Glomerular visceral epithelial cell (primary cell): ENCODE measurements at regions not wholly inside any gene's neighbourhood (a gene's known extent, or its start where the extent isn't known, plus 50 kb on each side); places are given as distances from the start of the nearest gene placed in this dataset.
A peak's percentile ranks its signal among the peaks of the same experiment; 100 is the strongest.

ENCODE experiments used
- DNase-seq: peaks from one replicate; pipeline ENCODE4 v3.0.0-alpha.2; 2016; ENCODE audit errors: extremely low spot score

DNA sequence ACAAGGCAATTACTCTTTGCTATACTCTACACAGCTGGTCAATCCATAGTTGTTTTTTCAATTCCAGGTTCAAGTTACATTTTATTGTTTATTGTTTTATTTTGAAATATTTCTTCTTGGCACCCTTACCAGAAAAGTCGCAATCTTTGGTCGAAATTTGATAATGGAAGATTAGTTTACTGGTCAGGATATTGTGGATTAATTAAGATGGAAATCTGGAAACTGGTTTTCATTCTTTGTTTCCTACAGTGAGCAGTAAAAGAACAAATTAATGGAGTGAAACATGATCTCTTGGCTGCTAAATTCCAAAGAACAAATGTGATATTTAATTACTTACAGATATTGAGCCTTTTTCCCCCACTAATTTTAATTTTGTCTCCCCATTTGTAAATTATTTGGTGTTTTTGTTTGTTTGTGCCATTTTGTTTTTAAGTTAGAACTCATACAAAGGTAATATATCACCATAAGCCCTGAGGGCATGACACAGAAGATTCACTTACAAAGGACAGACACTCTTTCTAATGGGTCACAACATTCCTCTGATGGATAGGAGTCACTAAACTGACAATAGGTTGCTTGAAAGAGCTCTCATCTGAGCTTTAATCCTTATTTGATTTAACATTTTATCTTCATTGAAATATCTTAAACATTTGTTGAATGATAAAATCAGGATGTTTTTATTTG is 700.2 kb downstream of the KCNJ2 start:
- no peak for DNase-seq

DNA sequence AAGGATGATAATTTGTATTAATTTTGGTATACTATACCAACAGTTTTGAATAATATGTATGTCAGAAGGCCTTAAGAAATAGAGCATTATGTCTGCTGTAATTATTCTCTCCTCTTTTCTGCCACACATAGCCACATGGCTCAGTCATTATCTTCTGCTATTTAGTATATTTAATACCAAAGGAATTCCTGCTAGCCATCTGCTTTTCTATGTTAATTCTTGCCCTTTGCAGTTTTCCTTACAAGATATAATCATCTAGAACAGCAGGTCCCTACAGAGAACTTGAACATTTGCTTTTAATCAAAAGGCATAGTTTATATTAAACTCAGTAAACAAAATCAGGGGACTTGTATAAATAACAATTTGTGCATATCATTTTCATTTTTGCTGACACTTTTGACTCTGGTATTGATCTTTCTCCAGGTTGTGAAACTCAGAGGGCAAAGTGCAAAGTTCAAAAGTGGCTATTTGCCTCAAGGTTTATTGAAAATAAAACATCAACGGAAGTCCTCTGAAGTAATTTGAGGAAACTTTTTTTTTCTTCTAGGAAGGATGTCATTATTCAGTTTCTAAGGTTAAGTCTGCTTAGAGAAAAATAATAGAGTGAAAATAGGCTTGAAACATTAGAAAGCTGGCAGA is 702.0 kb downstream of the KCNJ2 start:
- no peak for DNase-seq

DNA sequence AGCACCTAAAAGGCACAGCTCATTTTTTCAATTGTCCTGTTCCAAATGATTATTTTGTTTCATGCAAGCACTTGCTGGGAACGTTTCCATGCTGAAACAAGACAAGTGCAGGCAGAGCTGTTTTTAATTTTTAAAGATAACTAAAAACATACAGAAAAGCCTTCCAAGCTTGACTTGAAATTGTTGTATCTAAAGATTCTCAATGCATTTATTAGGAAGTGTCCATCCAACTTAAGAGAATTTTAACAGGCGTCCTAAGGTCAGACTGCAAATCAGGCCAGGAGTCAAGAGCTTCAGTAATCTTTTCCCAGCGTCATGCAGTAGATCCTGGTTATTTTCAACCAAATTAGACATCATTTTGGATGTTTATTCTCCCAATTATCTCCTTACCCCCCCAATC is 702.8 kb downstream of the KCNJ2 start:
- DNase-seq, result no peak

DNA sequence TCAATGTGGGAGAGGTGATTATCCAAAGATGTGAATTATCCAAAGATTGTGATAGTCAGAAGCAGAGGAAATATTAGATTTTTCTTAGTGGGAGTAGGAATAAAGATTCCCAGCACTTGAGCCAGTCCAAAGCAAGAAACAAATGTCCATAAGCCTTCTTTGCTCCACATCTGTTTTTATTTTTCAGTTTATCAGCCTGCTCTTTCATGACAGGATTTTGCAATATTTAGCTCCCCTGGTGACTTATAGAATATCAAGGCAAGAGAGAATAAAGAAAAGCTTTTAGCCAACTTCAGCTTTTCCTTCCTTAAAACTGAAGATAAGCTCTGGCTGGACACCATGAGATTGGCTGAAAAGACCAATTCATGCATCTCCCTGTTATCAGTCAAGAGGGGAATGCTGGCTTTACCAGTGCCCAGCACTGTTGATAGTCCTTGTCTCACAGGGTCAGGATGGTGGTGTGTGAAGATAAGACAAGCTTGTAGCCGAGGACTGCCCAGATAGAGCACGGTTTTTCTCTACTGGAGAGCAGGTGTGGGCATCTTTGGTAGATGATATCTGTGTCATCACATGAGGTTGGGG is 706.5 kb downstream of the KCNJ2 start:
- DNase-seq, result no peak

DNA sequence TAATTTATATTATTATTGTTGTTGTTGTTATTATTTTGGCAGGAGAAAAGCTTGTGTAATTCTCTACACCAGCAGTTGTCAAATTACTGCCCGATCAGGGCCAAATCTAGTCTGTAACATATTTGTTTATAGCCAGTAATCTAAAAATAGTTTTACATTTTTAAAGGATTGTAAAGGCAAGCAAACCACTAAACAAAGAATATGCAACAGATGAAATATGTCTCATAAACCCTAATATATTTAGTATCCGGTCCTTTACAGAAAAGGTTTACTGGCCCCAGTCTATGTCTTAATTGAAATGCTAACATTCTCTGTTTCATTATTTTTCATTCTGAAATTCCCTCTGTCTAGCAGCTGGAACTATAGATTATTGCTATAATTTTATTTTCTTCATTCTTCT is 709.5 kb downstream of the KCNJ2 start:
- DNase-seq, result no peak

DNA sequence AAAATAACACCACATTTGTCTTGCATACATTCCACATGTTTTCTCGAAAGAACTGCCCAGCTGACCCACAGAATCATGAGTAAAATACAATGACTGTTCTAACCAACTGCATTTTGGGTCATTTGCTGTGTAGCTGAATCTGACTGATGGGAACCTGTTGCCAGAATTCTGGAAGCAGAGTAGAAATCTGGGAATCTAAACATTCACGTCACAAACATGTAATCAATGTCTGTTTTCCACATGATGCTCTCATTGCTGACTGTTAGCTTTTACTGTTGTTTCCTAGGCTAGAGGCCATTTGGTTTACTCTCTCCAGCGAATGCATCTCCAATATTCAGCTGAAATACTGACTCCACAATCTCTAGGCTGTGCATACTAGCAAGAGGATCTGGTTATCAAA is 710.1 kb downstream of the KCNJ2 start:
- DNase-seq, result no peak

DNA sequence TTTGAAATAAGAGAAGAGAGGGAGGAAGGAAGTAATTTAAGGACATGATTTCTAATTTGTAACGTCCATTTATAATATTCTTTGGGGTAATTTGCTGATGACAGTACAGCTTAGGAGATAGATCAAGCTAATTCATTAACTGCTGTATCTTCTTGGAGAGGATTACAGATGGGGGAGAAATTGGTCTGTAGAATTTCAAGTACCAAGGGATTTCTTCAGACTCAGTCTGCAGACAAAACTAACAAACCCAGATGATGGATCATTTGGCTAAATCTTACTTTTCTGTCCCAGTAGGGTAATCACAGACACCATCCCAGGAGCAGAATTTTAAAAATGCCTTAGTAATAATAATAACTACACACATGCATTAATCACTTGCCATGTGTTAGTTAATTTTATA is 711.8 kb downstream of the KCNJ2 start:
- DNase-seq, result no peak

DNA sequence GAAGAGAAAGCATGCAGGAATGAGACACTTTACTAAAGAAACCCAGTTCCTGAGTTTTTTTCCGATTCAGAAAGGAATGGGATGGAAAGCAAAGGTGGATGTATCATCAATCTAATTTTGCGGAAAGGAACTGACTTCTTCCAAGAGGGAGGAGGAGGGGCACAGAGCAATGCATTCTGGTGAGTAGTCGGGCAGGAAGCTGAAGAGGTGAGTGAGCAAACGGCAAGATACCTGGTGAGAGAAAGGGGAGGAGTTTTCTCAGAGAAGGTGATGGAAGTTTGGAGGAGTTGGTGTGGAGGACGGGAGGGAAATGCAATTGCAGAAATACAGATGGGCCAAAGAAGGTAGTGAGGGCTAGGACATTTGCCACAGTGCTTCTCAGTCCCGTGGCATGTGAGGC is 713.2 kb downstream of the KCNJ2 start:
- no peak for DNase-seq

DNA sequence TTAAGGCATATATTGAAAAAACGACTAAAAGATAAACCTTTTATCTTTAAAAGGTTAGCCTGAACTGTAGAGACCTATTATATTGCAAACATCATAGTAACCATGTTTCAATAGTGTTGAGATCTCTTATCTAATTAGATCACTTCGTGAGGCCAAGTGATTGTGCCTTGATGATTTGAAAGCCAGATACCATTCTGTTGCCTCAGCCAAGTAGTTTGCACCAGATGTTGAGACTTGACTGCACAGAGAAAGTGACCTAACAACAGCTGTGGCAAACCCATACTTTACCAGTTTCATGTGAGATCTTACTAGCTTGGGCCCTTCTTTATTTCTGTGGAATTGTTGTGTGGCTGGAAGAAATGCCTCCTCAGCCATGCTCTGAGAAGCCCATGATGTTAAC is 717.3 kb downstream of the KCNJ2 start:
- no peak for DNase-seq

DNA sequence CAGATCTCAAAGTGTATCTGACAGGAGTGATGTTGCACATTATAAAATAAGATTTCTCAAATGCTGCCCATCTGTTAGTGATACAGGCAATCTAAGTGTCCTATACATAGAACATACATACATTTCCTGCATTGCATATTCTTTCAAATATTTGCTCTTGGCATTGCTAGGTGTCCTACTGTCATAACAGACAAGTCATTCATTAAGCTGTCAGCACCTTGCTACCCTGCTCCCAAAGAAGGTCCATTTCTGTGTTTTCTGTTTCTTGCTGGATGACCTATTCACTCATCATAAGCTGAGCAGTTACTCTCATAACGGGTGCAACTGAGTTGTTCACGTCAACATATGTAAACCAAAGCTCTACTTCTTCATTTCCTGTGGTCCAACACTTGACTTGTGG is 719.0 kb downstream of the KCNJ2 start:
- no peak for DNase-seq

DNA sequence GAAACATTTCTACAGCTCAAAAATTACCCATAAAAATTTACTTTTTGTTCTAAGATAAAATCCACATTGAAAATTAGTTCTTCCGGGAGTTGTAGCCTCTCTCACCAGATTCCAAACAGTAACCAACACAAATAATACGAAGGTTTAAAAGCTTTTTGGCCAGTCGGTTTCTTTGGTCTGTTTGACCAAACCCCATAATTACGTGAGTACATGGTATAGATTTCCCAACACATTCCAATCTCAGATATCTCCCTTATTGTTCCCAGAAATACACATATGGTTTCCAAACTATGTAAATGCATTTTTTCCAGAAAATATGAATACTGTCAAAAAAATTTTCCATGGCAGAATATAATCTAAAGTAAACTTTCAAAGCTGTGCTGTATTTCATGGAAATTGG is 722.0 kb downstream of the KCNJ2 start:
- no peak for DNase-seq

DNA sequence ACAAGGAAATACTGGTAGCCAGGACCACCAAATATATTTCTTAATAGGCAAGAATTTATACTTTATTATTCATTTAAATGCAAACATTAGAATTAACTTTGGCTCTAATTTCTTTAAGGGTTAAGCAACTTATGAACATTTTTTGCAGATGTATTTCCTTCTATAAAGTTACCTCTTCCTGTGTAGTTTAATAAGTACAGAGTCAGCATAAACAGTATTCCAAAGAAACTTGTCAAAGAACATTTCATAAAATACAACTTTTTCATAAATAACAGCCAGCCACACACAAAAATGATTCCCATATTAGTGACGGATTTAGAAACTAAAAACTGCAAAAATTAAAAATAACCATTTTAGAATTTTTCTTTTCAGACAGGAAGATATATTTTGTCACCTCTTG is 723.2 kb downstream of the KCNJ2 start:
- DNase-seq, result no peak

DNA sequence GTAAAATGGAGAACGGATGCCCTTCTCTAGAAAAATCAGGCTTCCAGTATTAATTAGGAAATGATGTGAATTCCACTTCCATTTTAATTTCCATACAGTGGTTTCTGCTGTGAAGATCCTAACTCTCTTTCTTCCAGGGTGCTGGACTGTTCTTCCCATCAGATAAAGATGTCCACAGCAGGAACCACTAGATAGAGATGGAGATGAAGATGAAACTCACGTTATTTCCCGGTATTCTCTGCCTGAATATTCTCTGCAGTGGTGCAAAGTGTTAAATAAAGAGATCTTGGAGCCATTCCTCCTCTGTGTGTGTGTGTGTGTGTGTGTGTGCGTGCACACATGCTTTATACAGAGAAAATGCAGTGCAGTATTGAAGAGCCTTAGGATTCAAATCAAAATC is 727.5 kb downstream of the KCNJ2 start:
- no peak for DNase-seq

DNA sequence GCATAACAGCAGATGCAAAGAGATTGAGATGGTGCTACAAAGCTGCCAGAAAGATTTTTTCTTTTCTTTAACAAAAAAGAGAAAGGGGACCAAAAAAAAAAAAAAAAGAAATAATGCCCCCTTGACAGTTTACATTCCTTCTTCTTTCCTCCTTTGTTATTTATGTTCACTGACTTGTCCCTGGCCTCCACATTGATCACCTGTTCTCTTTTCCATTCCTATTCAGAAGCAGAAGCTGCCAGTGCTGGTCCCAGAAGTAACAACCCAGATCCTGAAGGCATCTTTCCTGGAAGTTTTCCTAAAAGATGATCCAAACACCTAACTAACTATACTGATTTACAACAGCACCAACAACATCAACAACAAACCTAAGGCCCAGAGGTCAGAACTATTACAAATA is 728.1 kb downstream of the KCNJ2 start:
- DNase-seq, result no peak

DNA sequence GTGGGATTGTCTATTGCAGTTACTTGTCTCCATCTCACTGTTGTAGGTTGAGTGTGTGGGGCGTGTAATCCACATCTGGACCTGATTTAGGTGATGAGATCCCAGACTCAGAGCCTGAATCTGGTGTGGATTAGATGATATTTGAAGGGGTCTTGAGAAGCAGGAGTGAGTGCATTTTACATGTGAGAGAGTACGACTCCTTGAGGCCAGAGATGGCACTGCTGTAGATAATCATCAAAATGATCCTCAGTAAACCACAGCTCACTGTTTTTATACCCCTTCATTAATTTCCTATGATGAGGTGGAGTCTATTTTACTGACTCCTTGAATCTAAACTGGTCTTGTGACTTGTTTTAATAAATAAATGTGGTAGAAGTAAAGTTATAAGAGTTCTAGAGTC is 732.5 kb downstream of the KCNJ2 start:
- DNase-seq, result no peak

DNA sequence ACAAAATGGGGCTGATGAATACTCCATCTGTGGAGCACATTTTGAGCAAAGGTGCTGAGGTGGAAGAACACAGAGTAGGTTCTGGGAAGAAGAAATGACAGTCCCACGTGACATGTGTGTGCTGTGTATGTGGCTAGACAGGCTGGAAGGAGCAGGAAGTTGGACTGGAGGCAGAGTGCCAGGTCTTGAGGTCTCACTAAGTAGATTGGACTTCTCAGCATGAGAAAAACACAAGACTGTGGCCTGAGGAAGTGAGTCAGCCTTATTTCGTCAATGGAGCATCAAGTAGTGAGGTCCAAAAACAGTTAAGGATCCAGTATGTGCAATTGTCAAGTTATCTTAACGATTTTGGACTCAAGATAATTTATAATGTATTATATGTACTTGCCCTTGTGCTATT is 736.5 kb downstream of the KCNJ2 start:
- DNase-seq, result peak; percentile 83

DNA sequence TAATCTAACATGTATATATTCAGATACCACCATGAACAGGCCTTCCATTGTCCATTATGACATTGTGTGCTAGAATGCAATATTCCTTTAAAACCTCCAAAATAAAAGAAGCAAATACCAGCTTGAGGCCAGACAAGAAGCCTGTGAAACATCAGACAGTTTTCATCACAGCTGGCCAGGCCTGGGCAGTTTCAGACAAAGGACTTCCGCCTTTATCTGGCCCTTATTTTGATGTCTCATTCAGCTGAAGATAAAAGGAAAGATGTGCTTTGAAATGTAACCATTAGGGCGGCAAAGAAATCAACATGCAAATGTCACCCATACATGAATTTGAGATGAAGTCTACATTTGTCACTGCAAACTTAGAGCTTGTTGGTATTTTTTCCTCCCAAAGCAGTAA is 737.5 kb downstream of the KCNJ2 start:
- peak; percentile 9 for DNase-seq

DNA sequence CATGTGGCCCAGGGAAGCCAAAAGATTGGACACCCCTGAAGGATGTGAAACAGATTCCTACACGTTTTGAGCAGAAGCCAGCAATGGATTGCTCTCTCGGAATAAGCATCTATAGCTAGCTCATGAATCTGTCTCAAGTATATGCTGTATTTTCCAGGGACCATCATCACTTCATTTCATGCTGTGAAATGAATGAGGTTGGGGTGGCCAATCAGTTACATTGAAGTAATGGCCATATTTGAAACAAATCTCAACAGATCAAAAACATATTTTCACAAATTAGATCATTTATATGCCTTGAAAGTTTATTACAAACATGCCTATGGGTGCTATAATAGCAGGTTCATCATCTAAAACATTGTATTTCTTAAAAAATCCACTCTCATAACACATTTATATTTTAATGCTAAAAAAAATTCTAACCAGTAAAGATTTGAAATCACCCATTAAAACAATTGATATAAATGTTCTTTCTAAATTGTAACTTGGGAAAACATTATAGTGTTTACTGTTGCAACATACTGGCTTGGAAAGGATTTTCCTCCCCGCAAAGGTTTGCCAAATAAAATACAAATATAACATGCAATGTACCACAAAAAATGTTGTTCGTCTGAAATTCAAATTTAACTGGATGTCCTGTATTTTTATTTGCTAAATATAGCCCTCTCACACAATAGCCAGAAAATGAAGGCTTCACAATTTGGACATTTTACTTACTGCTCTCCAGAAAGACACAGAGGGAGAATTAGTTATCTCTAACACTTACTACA is 743.6 kb downstream of the KCNJ2 start:
- DNase-seq, result no peak

DNA sequence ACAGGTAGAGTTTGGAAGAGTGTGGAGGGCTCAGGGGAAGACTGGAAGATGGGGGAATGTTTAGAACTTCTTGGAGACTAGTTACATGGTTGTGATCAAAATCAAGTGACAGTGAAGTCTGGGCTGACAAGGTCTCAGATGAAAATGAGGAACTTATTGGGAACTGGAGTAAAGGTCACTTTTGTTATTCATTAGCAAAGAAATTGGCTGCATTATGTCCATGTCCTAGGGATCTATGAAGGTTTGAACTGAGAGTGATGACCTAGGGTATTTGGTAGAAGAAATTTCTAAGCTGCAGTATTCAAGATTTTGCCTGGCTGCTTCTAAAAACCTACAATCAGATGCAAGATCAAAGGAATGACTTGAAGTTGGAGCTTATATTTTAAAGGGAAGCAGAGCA is 747.1 kb downstream of the KCNJ2 start:
- no peak for DNase-seq

DNA sequence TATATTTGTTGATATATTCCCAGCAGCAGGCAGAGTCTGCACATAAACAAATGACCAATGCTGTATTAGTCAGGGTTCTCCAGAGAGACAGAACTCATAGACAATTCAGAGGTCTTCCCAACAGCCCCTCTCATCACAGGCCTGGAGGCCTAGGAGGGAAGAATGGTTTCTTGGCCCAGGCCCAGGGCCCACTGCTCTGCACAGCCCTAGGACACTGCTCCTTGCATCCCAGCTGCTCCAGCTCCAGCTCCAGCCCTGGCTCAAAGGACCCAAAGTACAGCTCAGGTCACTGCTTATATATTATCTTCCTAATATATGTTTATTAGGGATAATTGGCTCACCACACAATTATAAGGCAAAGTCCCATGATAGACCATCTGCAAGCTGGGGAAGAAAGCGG is 749.9 kb downstream of the KCNJ2 start:
- DNase-seq, result no peak

DNA sequence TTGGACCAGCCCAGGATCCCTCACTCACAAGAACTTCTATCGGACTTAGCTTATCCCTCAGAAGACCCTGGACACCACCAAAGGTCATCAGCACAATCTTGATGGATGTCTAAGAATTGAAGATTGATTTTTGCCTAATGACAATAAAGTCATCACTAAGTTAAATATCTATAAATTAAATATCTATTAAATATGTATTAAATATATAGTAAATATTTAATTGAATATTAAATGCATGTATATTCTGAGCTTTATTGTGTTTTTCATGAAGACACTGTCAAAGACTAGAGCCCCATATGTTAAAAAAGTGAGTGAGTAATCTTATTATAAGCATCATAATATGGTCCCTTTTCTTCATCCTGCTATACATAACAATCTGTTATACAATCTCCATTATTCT is 751.1 kb downstream of the KCNJ2 start:
- no peak for DNase-seq

DNA sequence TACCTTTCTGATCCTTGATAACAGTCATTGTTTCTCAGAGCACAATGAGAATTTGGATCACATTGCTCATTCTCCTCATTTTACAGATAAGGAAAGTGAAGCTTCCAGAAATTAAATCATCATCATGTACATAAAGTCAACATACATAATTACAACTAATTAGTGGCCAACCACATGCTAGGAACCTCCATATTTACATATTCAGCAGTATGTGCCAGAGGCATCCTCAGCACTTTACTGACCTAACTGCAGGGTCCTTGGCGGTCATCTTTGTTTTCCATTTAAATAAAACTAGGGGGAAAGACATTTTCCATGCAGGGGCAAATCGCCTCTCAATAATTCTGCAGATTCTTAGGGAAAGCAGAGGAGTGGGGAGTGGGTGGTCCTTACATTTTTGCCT is 752.9 kb downstream of the KCNJ2 start:
- no peak for DNase-seq

DNA sequence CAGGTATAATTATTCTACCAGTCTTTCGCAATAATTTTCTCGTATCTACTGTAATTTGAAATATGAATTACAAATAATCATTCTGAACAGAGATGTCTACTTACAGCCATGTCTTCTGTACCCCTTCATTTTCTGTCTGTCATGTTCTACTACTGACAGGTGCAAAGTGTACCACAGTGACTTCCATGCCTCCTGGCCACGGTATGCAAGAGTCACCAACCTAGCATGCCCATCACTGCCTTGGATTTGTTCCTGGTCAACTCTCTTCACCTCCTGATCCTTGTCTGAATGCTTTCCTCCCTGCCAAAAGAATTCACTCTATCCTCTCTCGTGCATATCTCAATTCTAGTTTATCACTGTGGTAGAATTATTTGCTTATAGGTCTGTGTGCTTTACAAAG is 755.4 kb downstream of the KCNJ2 start:
- no peak for DNase-seq
